IMR-90 (cell line): ENCODE measurements at regions not wholly inside any gene's neighbourhood (a gene's known extent, or its start where the extent isn't known, plus 50 kb on each side); places are given as distances from the start of the nearest gene placed in this dataset.

ENCODE experiments used
- ATAC-seq: fragments of 200-7000 bp; cut with Tn5 transposase; 2 replicates; pipeline ENCODE4 v1.9.1; 2020; ENCODE audit warnings: low read depth, mild to moderate bottlenecking, moderate library complexity
- BruUV-seq: library from RNA; stranded (reverse); fragments of 400-500 nt; replicated peaks from 2 replicates; lab custom pipeline; 2021; lab: Mats Ljungman, UMichigan
- CTCF ChIA-PET: fragments of 300-600 bp; formaldehyde crosslinking; extraction: SDS; loops from one replicate; lab custom pipeline; 2021; ENCODE audit warnings: antibody characterized with exemption; lab: Yijun Ruan, JAX
- POLR2A ChIA-PET: fragments of 300-600 bp; sonication (Branson Sonifier 250); formaldehyde crosslinking; loops from one replicate; lab custom pipeline; 2022; ENCODE audit warnings: antibody characterized with exemption; ENCODE audit not compliant: unreplicated experiment; lab: Charles Lee
- DNase-seq: peaks from one replicate; pipeline ENCODE4 v3.0.0; 2013
- H2AFZ ChIP-seq: replicated peaks from 2 replicates; pipeline ENCODE3; 2013; ENCODE audit warnings: low read length, mild to moderate bottlenecking; ENCODE audit not compliant: poor library complexity
- H2AK5ac ChIP-seq: 2 replicates; pipeline ENCODE4 v1.6.1; 2013; ENCODE audit warnings: low read depth, low read length, inconsistent platforms
- H2AK9ac ChIP-seq: replicated peaks from 2 replicates; pipeline ENCODE3; 2013; ENCODE audit warnings: mild to moderate bottlenecking, low read depth, low read length, moderate library complexity; ENCODE audit not compliant: poor library complexity
- H2BK120ac ChIP-seq: 2 replicates; pipeline ENCODE4 v1.6.1; 2013; ENCODE audit warnings: low read depth, low read length, inconsistent platforms
- H2BK15ac ChIP-seq: 3 replicates; pipeline ENCODE4 v1.6.1; 2013; ENCODE audit warnings: low read depth, low read length, inconsistent platforms
- H2BK20ac ChIP-seq: 2 replicates; pipeline ENCODE4 v1.6.1; 2013; ENCODE audit warnings: low read depth, mild to moderate bottlenecking, inconsistent platforms, low read length, moderate library complexity
- H2BK5ac ChIP-seq: 2 replicates; pipeline ENCODE4 v1.6.1; 2013; ENCODE audit warnings: mild to moderate bottlenecking, low read depth, low read length, inconsistent platforms; ENCODE audit not compliant: poor library complexity, severe bottlenecking
- H3K14ac ChIP-seq: replicated peaks from 2 replicates; pipeline ENCODE4 v1.6.1; 2013; ENCODE audit warnings: low read depth, low read length, inconsistent platforms
- H3K18ac ChIP-seq: 2 replicates; pipeline ENCODE4 v1.6.1; 2013; ENCODE audit warnings: low read depth, low read length, control low read depth
- H3K23ac ChIP-seq: 2 replicates; pipeline ENCODE4 v1.6.1; 2013; ENCODE audit warnings: low read depth, low read length, inconsistent platforms
- H3K27ac ChIP-seq: 2 replicates; pipeline ENCODE4 v1.5.1; 2013; ENCODE audit warnings: mild to moderate bottlenecking, control low read depth, low read length; ENCODE audit not compliant: insufficient read depth
- H3K27me3 ChIP-seq: 2 replicates; pipeline ENCODE4 v1.6.1; 2013; ENCODE audit warnings: low read length; ENCODE audit not compliant: control insufficient read depth, insufficient read depth
- H3K36me3 ChIP-seq: 2 replicates; pipeline ENCODE4 v1.6.1; 2013; ENCODE audit warnings: low read length, mixed read lengths; ENCODE audit not compliant: control insufficient read depth, insufficient read depth
- H3K4ac ChIP-seq: 2 replicates; pipeline ENCODE4 v1.6.1; 2013; ENCODE audit warnings: low read depth, low read length, inconsistent platforms
- H3K4me1 ChIP-seq: 2 replicates; pipeline ENCODE4 v1.6.1; 2013; ENCODE audit warnings: low read length, mixed read lengths; ENCODE audit not compliant: control insufficient read depth, insufficient read depth
- H3K4me2 ChIP-seq: 2 replicates; pipeline ENCODE4 v1.6.1; 2013; ENCODE audit warnings: low read depth, mild to moderate bottlenecking, control low read depth, low read length, moderate library complexity
- H3K4me3 ChIP-seq: 2 replicates; pipeline ENCODE4 v1.5.1; 2013; ENCODE audit warnings: low read depth, mild to moderate bottlenecking, control low read depth, low read length, moderate library complexity; ENCODE audit not compliant: insufficient read depth
- H3K56ac ChIP-seq: 2 replicates; pipeline ENCODE4 v1.6.1; 2013; ENCODE audit warnings: low read length, inconsistent platforms; ENCODE audit not compliant: insufficient read depth; ENCODE audit errors: extremely low read depth
- H3K79me1 ChIP-seq, 2 experiments: 2 replicates each; pipeline ENCODE4 v1.6.1; 2013; ENCODE audit warnings: low read length in 2 of 2, inconsistent platforms in 1 of 2, low read depth in 1 of 2
- H3K9ac ChIP-seq: 2 replicates; pipeline ENCODE4 v1.6.1; 2013; ENCODE audit warnings: low read depth, low read length, control low read depth
- H3K9me1 ChIP-seq: 2 replicates; pipeline ENCODE4 v1.6.1; 2013; ENCODE audit warnings: low read length, inconsistent platforms; ENCODE audit not compliant: insufficient read depth
- H3K9me3 ChIP-seq: 2 replicates; pipeline ENCODE4 v1.6.1; 2013; ENCODE audit warnings: low read length; ENCODE audit not compliant: control insufficient read depth, insufficient read depth
- H4K20me1 ChIP-seq: 2 replicates; pipeline ENCODE4 v1.6.1; 2013; ENCODE audit warnings: low read length, inconsistent platforms; ENCODE audit not compliant: insufficient read depth
- H4K5ac ChIP-seq: 2 replicates; pipeline ENCODE4 v1.6.1; 2013; ENCODE audit warnings: mild to moderate bottlenecking, low read depth, low read length, control low read depth
- H4K8ac ChIP-seq, 2 experiments: 2 replicates each; pipeline ENCODE4 v1.6.1; 2013; ENCODE audit warnings: low read depth in 2 of 2, low read length in 2 of 2, control low read depth in 1 of 2, inconsistent platforms in 1 of 2
- H4K91ac ChIP-seq: 2 replicates; pipeline ENCODE4 v1.6.1; 2013; ENCODE audit warnings: low read depth, low read length, inconsistent platforms; ENCODE audit not compliant: insufficient read depth
- BHLHE40 ChIP-seq: fragments of 150-350 bp; IDR thresholded peaks from 2 replicates; pipeline ENCODE4 v1.6.1; 2016; ENCODE audit warnings: mild to moderate bottlenecking, low read depth, low read length
- CHD1 ChIP-seq: IDR thresholded peaks from 2 replicates; pipeline ENCODE4 v1.6.1; 2012; ENCODE audit warnings: low read depth, low read length, improper control_type of control experiment
- CTCF ChIP-seq: conservative IDR thresholded peaks from 2 replicates; pipeline ENCODE4 v1.5.1; 2012; ENCODE audit warnings: mild to moderate bottlenecking, low read depth, low read length, improper control_type of control experiment
- MAFK ChIP-seq: IDR thresholded peaks from 2 replicates; pipeline ENCODE4 v1.6.1; 2012; ENCODE audit warnings: low read depth, low read length, improper control_type of control experiment
- MAZ ChIP-seq: IDR thresholded peaks from 2 replicates; pipeline ENCODE4 v1.6.1; 2012; ENCODE audit warnings: low read depth, mild to moderate bottlenecking, low read length, improper control_type of control experiment, moderate library complexity, borderline replicate concordance
- MXI1 ChIP-seq: IDR thresholded peaks from 2 replicates; pipeline ENCODE4 v1.6.1; 2012; ENCODE audit warnings: low read depth, mild to moderate bottlenecking, low read length, moderate library complexity, borderline replicate concordance
- NFE2L2 ChIP-seq: fragments of 150-350 bp; IDR thresholded peaks from 2 replicates; pipeline ENCODE4 v1.6.1; 2016; ENCODE audit warnings: low read depth, mild to moderate bottlenecking, low read length
- POLR2A ChIP-seq: IDR thresholded peaks from 2 replicates; pipeline ENCODE4 v1.6.1; 2012; ENCODE audit warnings: mild to moderate bottlenecking, low read depth, low read length
- RCOR1 ChIP-seq: IDR thresholded peaks from 2 replicates; pipeline ENCODE4 v1.6.1; 2012; ENCODE audit warnings: mild to moderate bottlenecking, low read length, improper control_type of control experiment; ENCODE audit not compliant: insufficient replicate concordance
- RFX5 ChIP-seq: IDR thresholded peaks from 2 replicates; pipeline ENCODE4 v1.8.0; 2012; ENCODE audit warnings: low read depth, mild to moderate bottlenecking, low read length, moderate library complexity
- SMC3 ChIP-seq: fragments of 150-350 bp; IDR thresholded peaks from 2 replicates; pipeline ENCODE4 v1.6.1; 2016; ENCODE audit warnings: low read depth, mild to moderate bottlenecking, antibody characterized with exemption, low read length, moderate library complexity
- USF2 ChIP-seq: fragments of 150-350 bp; IDR thresholded peaks from 2 replicates; pipeline ENCODE4 v1.6.1; 2017; ENCODE audit warnings: mild to moderate bottlenecking, antibody characterized with exemption, low read length, low read depth
- WGBS, 2 experiments: methylation state at CpG; one replicate each; pipeline versions ENCODE4 v1.1.5 to v1.1.7; 2013; ENCODE audit warnings: missing lambda C conversion rate in 2 of 2; ENCODE audit not compliant: insufficient read length in 1 of 2; ENCODE audit errors: extremely low coverage in 2 of 2; 5-methylcytosine and 5-hydroxymethylcytosine counted together
- dilution Hi-C: fragments of 300-500 bp; cut with HindIII; formaldehyde crosslinking; loops from one replicate; pipeline ENCODE4 v1.14.3; 2018; ENCODE audit warnings: low sequenced_read_pairs; ENCODE audit not compliant: unreplicated experiment
- in situ Hi-C: fragments of 300-500 bp; cut with MboI; formaldehyde crosslinking; loops from 3 replicates; pipeline ENCODE4 v1.14.3; 2019; ENCODE audit warnings: low sequenced_read_pairs, inconsistent platforms, mixed read lengths
- intact Hi-C: fragments of 100-400 bp; cut with micrococcal nuclease; formaldehyde crosslinking; loops from 2 replicates; pipeline ENCODE4 v1.10.0; 2022

GRCh38 chr2:195337597-195337996 is 319.4 kb upstream of the SLC39A10 start:
- Histone ChIP-seq H3K36me3 (no peaks in the 10 kb centered on the region), H2AK9ac (no peak overlapping the region), H4K5ac (no peak overlapping the region), H3K56ac (no peak overlapping the region), H2BK120ac (no peak overlapping the region), H3K9ac (no peak overlapping the region), H3K27ac (no peak overlapping the region), H3K4me2 (no peak overlapping the region), H3K79me1 (no peaks in the 10 kb centered on the region), H3K18ac (no peak overlapping the region), H3K9me1 (no peaks in the 10 kb centered on the region), H3K4me3 (no peak overlapping the region), H3K27me3 (no peaks in the 10 kb centered on the region), H2AK5ac (no peak overlapping the region), H4K20me1 (no peaks in the 10 kb centered on the region), H2AFZ (no peak overlapping the region), H2BK20ac (no peak overlapping the region), H3K14ac (no peak overlapping the region), H2BK15ac (no peak overlapping the region), H4K8ac (no peak overlapping the region), H3K23ac (no peak overlapping the region), H3K4me1 (no peaks in the 10 kb centered on the region), H3K4ac (no peak overlapping the region), H3K9me3 (no peaks in the 10 kb centered on the region), H4K91ac (no peak overlapping the region), H2BK5ac (no peak overlapping the region)
- ChIA-PET POLR2A (no interaction called here), CTCF (no interaction called here)
- WGBS, 2 experiments = no CpG with 5 or more reads among the region's 2 CpGs
- no TSS peak for BruUV-seq
- in situ Hi-C loops = no loop called here
- intact Hi-C loops = loop anchor here (5.0 kb wide), 1 partner anchor 320 kb away; the partner anchor contains the start of gene SLC39A10
- dilution Hi-C loops = no loop called here
- TF ChIP-seq RCOR1 = no peak
- no peak for TF ChIP-seq MAFK
- no peak for TF ChIP-seq CTCF
- no peak for TF ChIP-seq MXI1
- no peak for TF ChIP-seq BHLHE40
- TF ChIP-seq USF2 = no peak
- no peak for TF ChIP-seq MAZ
- TF ChIP-seq RFX5 = no peak
- TF ChIP-seq POLR2A = no peak
- no peak for TF ChIP-seq CHD1
- TF ChIP-seq SMC3 = no peak
- TF ChIP-seq NFE2L2 = no peak
- DNase-seq (no peak), ATAC-seq (no peak)
